Stomach (tissue), 8 donors: ENCODE measurements at regions not wholly inside any gene's neighbourhood (a gene's known extent, or its start where the extent isn't known, plus 50 kb on each side); places are given as distances from the start of the nearest gene placed in this dataset.

Source experiments
- DNase-seq, 2 donors: peaks; one replicate each; pipeline versions ENCODE4 v3.0.0 to v3.0.0-alpha.2; 2013 to 2019
- H3K27ac ChIP-seq, 5 donors: fragments of 200-600 bp in 4 of 5; sonication (generic) in 4 of 5; one replicate each; pipeline ENCODE4 v1.5.1; 2013 to 2019; ENCODE audit warnings: mild to moderate bottlenecking in 1 of 5, moderate library complexity in 1 of 5
- H3K27me3 ChIP-seq, 3 donors: fragments of 200-600 bp; sonication (generic); one replicate each; pipeline ENCODE4 v1.5.1; 2017 to 2019; ENCODE audit warnings: mixed run types in 1 of 3
- H3K36me3 ChIP-seq, 4 donors: fragments of 200-600 bp; sonication (generic); 1 replicate in 3 of 4; 2 replicates in 1 of 4; pipeline ENCODE4 v1.5.1; 2016 to 2019
- H3K4me1 ChIP-seq, 4 donors: fragments of 200-600 bp; sonication (generic); one replicate each; pipeline ENCODE4 v1.5.1; 2016 to 2019
- H3K4me3 ChIP-seq, 4 donors: fragments of 200-600 bp; sonication (generic) in 3 of 4; one replicate each; pipeline ENCODE4 v1.5.1; 2016 to 2019; ENCODE audit warnings: mild to moderate bottlenecking in 1 of 4
- H3K9me3 ChIP-seq, 4 donors: fragments of 200-600 bp; sonication (generic); one replicate each; pipeline ENCODE4 v1.5.1; 2016 to 2019
- EP300 ChIP-seq: sonication (generic); formaldehyde crosslinking; IDR thresholded peaks from one replicate; pipeline ENCODE4 v1.6.1; 2017; ENCODE audit warnings: antibody characterized with exemption
- POLR2A ChIP-seq, 4 donors: fragments of 450-650 bp; IDR thresholded peaks; one replicate each; pipeline ENCODE4 v1.6.1; 2016; ENCODE audit warnings: antibody characterized with exemption in 4 of 4, control low read depth in 2 of 4, mild to moderate bottlenecking in 1 of 4, moderate library complexity in 1 of 4
- POLR2AphosphoS5 ChIP-seq, 3 donors: sonication (generic); formaldehyde crosslinking; IDR thresholded peaks; one replicate each; pipeline ENCODE4 v1.6.1; 2016; ENCODE audit warnings: antibody characterized with exemption in 3 of 3
- WGBS, 5 donors: extraction: QIAGEN DNeasy Blood & Tissue Kit in 3 of 5; methylation state at CpG; one replicate each; pipeline versions ENCODE4 v1.1.5 to v1.1.7; 2013 to 2018; 5-methylcytosine and 5-hydroxymethylcytosine counted together
- intact Hi-C: fragments of 100-400 bp; cut with DNase I; formaldehyde crosslinking; loops from one replicate; pipeline ENCODE4 v1.15.1; 2023; ENCODE audit warnings: low total_unique reads
- TF ChIP-seq, protein P1 (sequence below), 7 experiments: fragments of 450-650 bp in 4 of 7; fragments of 200-600 bp in 3 of 7; sonication (generic) in 3 of 7; IDR thresholded peaks; one replicate each; pipeline ENCODE4 v1.5.1; 2016 to 2019; ENCODE audit warnings: antibody characterized with exemption in 7 of 7, control low read depth in 2 of 7, mild to moderate bottlenecking in 1 of 7
- donor health status: healthy with polysubstance abuse.
- donor health status: Bipolar disorder and iron deficiency.
- donor health status: healthy.

DNA sequence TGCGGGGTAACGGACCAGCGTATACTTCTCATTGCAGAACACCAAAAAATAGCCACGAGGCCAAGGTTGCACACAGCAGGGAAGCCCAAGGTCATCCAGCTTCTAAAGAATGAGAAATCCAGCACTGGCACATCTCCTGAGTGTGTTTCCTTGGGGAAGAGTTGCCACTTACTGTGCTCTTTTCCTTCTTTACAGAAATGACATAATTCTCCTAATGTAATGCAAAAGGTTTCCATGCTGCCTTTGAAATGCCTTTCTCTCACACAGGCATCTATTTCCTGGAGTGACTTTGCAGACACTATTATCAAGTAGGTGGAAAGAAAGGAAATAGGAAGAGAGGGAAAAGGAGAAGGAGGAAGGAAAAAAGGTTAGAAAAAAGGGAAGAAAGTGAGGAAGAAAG, 862.1 kb upstream of the CELF4 start:
- WGBS, 5 donors, result 72 to 86% (median 79%) methylated on average over 4 of the region's 4 CpGs
- intact Hi-C loops, result no loop called here

DNA sequence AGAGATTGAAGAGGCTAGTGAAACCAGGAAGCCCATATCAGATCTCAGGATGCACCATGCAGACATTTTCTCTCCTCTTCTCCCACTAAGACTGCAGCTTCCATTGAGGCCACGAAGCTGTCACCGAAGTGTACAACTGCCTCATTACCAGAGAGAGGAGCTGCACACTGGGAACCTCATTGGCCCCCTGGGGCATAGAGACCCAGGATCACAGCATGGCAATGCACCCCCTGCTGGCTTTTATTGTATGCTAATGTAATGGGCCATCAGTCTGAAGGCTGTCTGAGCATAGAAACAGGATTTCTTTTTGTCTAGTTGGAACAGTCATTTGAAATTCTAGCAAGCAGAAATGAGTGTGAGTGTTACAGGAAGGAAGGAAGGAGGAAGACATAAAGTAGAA, 861.6 kb upstream of the CELF4 start:
- intact Hi-C loops, result no loop called here
- no peaks in the 10 kb centered on the region for H3K27me3 ChIP-seq
- no peaks in the 10 kb centered on the region for H3K9me3 ChIP-seq
- 83 to 98% (median 88%) methylated on average over 2 of the region's 2 CpGs for WGBS, 5 donors
- no peak overlapping the region for H3K4me3 ChIP-seq
- no peak for DNase-seq
- no peaks in the 10 kb centered on the region for H3K36me3 ChIP-seq
- no peak overlapping the region for H3K27ac ChIP-seq
- TF ChIP-seq EP300, result no peak
- TF ChIP-seq POLR2AphosphoS5 (IDR thresholded peaks at IDR 0.05), result no peak
- TF ChIP-seq, protein P1, sequence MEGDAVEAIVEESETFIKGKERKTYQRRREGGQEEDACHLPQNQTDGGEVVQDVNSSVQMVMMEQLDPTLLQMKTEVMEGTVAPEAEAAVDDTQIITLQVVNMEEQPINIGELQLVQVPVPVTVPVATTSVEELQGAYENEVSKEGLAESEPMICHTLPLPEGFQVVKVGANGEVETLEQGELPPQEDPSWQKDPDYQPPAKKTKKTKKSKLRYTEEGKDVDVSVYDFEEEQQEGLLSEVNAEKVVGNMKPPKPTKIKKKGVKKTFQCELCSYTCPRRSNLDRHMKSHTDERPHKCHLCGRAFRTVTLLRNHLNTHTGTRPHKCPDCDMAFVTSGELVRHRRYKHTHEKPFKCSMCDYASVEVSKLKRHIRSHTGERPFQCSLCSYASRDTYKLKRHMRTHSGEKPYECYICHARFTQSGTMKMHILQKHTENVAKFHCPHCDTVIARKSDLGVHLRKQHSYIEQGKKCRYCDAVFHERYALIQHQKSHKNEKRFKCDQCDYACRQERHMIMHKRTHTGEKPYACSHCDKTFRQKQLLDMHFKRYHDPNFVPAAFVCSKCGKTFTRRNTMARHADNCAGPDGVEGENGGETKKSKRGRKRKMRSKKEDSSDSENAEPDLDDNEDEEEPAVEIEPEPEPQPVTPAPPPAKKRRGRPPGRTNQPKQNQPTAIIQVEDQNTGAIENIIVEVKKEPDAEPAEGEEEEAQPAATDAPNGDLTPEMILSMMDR (IDR thresholded peaks at IDR 0.05), result no peak
- TF ChIP-seq POLR2A (IDR thresholded peaks at IDR 0.05), result no peak
- no peaks in the 10 kb centered on the region for H3K4me1 ChIP-seq

More for the DNA sequence above, 862.1 kb upstream of the CELF4 start:
- Histone ChIP-seq H3K27ac (no peak overlapping the region), H3K27me3 (no peaks in the 10 kb centered on the region), H3K9me3 (no peaks in the 10 kb centered on the region), H3K4me1 (no peaks in the 10 kb centered on the region), H3K36me3 (no peaks in the 10 kb centered on the region), H3K4me3 (no peak overlapping the region)
- no peak for DNase-seq
- TF ChIP-seq EP300, result no peak
- TF ChIP-seq POLR2A (IDR thresholded peaks at IDR 0.05), result no peak
- TF ChIP-seq, protein P1 (IDR thresholded peaks at IDR 0.05), result no peak
- no peak for TF ChIP-seq POLR2AphosphoS5 (IDR thresholded peaks at IDR 0.05)

DNA sequence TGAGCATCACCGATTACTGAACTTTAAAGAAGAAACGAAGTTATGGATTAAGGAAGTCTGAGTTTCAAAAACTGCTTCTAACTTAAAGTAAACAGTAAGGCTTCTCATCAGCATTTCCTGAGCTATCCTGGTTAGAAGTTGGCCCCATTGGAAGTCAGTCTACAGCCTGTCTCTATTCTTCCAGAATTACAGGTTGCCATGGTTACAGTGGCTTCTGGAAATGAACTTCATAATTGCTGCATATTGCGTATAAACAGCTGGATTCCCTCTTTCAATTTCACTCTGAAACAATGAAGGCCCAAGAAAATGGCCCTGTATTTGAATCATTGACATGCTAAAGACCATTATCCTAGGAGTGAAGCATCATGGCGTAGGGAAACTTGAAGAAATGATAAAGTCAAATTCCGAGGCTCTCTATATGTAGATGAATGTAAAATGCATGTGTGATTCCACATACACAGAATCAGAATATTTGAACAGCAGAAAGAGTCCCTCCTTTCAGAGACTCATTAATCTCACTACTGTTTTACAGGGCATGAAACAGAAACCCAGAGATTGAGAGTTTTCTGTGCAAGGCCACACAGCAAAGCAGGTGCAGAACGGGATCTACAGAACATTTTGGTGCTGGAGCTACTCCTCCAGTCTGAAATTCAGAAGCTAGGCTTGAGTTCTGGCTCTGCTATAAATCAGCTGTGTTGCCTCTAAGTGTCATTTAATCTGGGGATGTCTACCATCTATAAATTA, 856.4 kb upstream of the CELF4 start:
- H3K9me3 ChIP-seq, result no peaks in the 10 kb centered on the region
- no peaks in the 10 kb centered on the region for H3K27me3 ChIP-seq
- no peaks in the 10 kb centered on the region for H3K36me3 ChIP-seq
- no peak overlapping the region for H3K27ac ChIP-seq
- TF ChIP-seq, protein P1 (IDR thresholded peaks at IDR 0.05), result no peak
- TF ChIP-seq POLR2AphosphoS5 (IDR thresholded peaks at IDR 0.05) (no peak), EP300 (no peak), POLR2A (IDR thresholded peaks at IDR 0.05) (no peak)
- no peaks in the 10 kb centered on the region for H3K4me1 ChIP-seq
- WGBS, 5 donors, result 82 to 89% (median 85%) methylated on average over 6 of the region's 6 CpGs
- intact Hi-C loops, result no loop called here
- H3K4me3 ChIP-seq, result no peak overlapping the region
- peak in 1 of 2 donors; percentile 6 for DNase-seq

DNA sequence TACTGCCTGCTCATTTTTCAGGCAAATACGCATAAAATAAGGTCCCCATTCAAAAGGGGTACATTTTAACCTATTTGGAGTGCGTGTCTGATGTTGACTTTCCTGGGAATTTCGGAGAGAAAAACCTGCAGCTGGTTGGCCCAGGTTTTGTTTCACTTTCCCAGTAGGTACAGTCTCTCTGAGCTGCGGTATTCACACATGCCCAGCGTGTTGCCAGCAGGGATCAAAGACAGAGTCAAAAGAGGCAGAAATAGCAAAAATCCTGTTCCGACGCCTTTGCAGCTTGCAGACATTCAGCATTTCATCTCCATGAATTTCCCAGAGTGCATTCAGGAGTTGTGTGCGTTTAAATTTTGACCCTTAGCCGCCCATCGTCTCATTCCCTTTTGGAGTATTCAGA, 855.4 kb upstream of the CELF4 start:
- TF ChIP-seq, protein P1 (IDR thresholded peaks at IDR 0.05), result no peak
- TF ChIP-seq POLR2A (IDR thresholded peaks at IDR 0.05) (no peak), EP300 (no peak), POLR2AphosphoS5 (IDR thresholded peaks at IDR 0.05) (no peak)
- no peak overlapping the region for H3K27ac ChIP-seq
- no peak overlapping the region for H3K4me3 ChIP-seq
- intact Hi-C loops, result no loop called here
- 59 to 72% (median 66%) methylated on average over 10 of the region's 10 CpGs for WGBS, 5 donors
- no peaks in the 10 kb centered on the region for H3K4me1 ChIP-seq
- H3K36me3 ChIP-seq, result no peaks in the 10 kb centered on the region
- no peaks in the 10 kb centered on the region for H3K27me3 ChIP-seq
- DNase-seq, result no peak
- no peaks in the 10 kb centered on the region for H3K9me3 ChIP-seq
